ENCODE measurements at regions not wholly inside any gene's neighbourhood (a gene's known extent, or its start where the extent isn't known, plus 50 kb on each side); places are given as distances from the start of the nearest gene placed in this dataset.

DNA sequence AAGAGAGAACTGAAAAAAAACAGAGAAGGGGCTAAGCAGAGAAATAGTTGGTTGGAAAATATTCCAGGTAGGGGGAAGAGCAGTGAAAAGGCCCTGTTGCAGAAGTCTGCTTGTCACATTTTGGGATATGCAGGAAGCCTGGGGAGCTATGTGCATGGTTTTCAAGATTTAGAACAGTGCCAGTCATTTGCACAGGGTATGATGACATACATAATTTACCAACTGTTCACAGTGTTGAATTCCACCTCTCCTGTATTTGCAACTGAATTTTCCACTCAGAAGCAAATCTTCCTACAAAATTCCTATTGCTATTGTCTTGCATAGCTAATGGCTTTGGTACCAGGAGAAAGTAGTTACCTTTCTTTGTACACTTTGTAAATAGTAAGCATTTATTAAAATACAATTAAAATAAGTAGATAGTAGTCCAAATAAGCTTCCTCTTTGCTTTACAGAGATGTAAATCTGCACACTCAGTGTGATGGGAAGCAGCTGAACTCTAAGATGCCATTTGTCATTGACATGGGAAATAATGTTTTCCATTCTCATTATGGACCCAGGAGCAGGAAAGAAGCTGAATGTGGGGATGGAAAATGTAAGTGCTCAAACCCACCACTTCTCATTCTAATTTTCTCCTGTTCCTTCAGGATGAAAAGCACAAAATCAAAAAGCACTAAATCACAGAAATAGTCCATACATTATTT, 177.4 kb downstream of the BTG1 start:
- DNase-seq (ENCODE audit: low spot score), result no peak

DNA sequence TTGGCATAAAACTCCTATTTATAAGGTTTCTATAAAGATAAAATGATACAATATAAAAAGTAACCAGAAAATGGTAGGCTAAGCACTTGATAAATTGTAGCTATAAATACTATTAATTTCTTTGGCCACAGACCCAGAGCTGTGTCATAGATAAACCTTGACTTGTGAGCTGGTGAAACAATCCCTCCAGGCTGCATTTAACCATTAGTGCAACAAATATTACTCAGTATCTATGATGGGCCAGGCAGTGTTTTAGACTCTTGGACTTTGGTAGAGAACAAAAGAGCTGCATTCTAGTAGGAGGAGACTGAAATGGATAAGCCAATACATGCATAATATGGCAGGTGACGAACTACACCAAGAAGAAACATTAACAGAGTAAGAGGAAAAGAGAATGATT, 178.1 kb downstream of the BTG1 start:
- no peak for DNase-seq (ENCODE audit: low spot score)

DNA sequence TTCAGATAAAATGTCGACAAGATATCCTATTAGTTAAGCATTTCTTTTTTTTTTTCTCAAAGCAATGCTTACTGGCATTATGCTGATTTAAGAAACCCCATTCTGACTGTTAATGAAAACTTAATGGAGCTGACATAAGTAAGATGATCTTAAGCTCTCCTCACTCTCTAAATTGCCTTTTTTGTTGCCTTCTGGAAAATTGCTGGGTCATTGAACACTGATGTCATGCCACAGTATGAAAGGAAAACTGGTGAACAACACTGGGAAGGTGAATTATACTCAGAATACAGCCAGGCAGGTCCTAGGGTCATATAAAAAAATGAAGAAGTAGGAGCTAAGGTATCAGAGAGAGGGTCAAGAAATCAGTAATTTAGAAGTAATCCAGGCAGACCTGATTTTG, 179.9 kb downstream of the BTG1 start:
- no peak for DNase-seq (ENCODE audit: low spot score)

DNA sequence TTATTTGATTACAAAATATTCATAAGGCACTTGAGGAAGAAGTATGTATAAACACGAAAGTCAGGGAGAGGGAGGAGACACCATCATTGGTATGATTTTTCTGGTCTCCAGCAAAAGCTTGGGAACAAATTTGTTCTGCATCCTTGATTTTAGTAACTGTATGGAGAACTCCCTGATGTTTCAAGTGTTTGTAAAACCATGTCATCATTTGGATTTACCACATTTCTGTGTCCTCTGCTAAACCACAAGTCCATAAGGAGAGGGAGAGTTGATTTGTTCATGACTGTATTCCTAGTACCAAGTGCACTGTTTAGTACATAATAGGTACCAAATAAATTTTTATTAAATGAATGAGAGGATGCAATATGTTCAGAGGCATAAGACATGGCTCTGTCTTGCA, 181.1 kb downstream of the BTG1 start:
- DNase-seq (ENCODE audit: low spot score), result no peak

DNA sequence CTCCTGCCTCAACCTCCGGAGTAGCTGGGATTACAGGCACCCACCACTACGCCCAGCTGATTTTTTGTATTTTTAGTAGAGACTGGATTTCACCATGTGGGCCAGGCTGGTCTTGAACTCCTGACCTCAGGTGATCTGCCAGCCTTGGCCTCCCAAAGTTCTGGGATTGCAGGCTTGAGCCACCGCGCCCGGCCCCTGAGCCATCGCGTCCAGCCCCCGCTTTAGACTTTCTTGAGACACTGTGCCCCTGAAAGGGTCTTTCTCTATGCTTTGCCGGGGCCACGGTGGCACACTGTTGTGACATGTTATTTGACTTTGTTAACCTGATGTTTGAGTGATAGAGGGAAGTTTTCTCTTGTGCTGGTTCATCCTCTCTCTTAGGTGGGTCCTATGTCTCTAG, 186.4 kb downstream of the BTG1 start:
- DNase-seq (ENCODE audit: low spot score), result no peak

DNA sequence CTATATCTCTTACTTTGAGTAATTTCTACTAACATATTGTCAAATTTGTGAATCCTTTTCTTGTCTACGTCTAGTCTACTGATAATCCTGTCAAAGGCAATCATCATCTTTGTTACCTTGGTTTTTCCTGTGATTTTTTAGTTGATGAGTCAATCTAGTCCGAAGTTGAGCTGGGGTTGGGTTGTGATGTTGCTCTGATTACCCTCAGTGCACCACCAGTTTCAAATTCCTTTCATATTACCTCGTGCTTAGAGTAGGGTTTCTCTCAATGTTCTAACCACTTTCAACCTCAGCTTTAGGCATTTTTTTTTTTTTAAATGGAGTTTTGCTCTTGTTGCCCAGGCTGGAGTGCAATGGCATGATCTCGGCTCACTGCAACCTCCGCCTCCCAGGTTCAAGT, 186.8 kb downstream of the BTG1 start:
- DNase-seq (ENCODE audit: low spot score), result no peak

DNA sequence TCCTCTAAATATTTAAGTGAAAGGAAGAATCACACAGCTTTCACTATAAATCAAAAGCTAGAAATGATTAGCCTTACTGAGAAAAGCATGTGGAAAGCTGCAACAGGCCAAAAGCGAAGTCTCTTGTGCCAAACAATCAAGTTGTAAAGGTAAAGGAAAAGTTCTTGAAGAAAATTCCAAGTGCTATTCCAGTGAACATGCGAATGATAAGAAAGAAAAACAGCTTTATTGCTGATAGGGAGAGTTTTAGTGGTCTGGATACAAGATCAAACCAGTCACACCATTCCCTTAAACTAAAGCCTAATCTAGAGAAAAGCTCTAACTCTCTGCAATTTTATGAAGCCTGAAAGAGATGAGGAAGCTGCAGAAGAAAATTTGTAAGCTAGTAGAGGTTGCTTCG, 190.9 kb downstream of the BTG1 start:
- no peak for DNase-seq (ENCODE audit: low spot score)

DNA sequence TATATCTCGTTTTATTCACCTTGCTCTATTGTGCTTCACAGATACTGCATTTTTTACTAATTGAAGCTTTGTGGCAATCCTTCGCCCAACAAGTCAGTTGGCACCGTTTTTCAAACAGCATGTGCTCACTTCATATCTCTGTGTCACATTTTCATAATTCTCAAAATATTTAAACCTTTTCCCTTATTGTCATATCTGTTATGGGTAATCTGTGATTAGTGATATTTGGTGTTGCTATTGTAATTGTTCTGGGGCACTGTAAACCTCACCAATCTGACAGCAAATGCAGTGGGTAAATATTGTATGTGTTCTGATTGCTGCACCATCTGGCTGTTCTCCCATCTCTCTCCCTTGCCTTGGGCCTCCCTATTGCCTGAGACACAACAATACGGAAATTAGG, 191.3 kb downstream of the BTG1 start:
- peak; percentile 6 for DNase-seq (ENCODE audit: low spot score)

DNA sequence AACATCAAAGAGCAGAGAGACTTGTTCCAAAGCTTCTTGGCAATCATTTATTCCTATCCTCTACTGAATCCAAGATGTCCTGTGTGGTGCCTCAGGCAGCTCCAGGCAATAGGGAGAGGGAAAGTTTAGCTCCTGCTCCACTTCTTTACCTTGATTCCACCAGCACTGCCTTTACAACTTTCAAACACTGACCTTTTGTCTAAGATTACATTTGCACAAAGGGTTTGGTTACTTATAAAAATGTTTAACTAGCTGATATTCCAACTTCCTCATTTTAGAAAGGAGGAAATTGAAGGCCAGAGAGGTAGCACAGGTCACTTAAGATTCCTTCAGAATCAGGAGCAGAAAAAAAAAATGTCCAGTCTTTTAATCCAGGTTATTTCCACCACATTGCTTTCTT, 192.7 kb downstream of the BTG1 start:
- no peak for DNase-seq (ENCODE audit: low spot score)

DNA sequence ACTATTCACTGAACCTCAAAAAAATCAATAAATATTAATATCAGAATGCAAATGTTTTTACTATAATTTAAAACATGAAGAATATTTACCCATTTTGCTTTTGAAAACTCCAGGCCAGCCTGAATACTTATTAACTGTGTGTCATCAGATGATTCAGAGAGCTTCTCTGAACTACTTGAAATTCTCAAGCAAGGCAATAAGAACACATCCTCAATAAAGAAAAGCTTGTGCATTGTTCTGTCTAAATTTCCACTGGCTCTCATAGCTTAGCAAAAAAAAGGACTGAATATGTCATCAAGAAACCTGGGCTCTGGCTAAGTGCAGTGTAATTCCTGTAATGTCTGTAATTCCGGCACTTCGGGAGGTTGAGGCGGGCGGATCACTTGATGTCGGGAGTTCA, 194.1 kb downstream of the BTG1 start:
- no peak for DNase-seq (ENCODE audit: low spot score)

DNA sequence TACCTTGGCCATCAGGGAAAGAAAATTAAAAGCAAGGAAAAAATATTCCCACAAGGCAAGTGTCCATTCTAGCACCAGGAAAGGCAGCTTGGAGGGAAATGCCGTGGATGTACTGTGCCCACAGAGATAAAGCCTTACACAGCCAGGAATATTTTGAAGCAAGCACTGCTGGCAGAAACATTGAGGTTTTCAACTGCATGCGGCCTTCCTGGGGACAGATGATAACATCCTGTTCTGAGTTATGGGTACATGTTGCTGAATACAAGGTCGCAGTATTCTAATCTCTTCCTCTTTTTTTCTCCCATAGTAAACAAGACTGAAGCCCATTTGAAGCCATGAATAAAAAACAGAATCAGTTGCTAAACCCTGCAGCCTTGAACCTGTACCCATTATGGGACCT, 197.1 kb downstream of the BTG1 start:
- no peak for DNase-seq (ENCODE audit: low spot score)

DNA sequence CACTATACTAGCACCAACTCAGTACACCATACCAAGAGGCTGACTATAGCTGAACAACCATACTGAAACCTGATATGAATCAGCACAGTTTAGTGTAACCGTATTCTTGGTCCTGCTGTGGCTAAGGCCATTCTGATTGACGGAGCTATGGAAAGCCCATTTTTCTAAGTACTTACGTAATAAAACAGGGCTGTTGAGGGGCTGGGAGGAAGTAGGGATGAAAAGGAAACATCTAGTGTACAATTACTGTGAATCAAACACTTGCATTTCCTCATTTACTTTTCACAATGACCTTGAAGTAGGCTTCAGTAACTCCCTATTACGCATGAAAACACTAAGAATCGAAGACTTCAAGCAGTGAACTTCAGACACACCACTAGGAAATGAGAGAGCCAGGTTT, 198.2 kb downstream of the BTG1 start:
- DNase-seq (ENCODE audit: low spot score), result no peak

DNA sequence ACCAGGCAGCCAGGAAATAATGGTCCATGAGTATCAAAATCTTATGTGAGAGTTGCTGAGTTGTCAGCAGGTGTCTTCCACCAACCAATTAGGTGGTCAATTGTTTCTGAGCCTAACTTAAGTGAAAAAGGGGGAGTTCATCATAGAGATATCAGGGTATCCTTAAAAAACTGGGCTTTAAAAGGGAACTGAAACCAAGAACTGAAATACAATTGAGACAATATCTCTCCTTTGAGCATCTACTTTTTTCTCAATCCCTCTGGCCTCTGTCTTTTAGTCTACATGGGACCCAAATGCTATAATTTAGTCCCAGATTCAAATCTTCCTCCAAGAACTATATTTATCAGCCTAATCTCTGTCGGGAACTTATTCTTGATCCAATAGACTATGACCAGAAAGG, 201.0 kb downstream of the BTG1 start:
- no peak for DNase-seq (ENCODE audit: low spot score)

DNA sequence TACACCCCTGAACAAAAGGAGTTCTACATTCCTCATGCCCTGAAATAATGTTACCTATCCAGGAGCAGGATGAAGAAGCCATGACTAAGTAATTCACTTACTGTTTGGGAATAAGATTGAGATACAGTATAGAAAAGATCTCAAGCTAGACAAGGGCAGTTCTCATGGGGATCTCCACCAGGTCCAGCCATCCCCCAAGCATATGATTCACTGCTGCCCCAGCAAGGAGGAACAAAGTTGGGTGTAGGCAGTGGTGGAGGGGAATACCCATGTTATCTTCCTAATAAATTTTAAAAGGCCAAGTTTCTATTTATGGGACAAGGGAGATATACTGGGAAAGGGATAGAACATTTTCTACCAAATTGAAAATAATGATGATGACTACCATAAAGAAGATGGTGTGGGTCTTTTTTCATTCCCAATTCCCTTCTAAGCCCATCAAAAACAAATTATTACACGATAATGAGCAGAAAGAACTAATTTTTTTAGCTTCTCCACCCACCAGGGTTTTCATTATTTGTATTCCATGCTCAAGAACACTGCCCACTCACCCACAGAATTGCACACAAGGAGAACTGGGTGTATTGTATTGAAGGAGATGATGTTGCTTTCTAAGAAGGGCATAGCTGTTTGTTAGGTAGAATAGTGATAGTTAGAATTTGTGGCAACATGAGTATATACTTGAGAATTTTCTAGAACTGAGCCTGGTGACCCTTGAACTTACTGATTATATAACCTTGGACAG, 204.6 kb downstream of the BTG1 start:
- no peak for DNase-seq (ENCODE audit: low spot score)

DNA sequence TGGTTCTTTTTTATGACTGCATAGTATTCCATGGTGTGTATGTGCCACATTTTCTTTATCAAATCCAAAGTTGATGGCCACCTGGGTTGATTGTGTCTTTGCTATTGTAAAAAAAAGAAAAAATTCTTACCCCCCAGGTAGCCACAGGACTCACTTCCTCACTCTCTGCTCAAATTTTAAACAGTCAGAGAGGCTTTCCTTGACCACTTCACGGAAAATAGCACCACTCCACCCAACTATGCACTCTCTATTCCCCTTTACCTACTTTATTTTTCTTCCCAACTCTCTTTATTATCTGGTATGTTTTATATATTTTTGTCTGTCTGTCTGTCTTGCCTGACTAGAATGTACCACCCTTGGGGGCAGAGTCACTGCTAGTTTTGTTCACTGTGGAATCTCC, 205.3 kb downstream of the BTG1 start:
- no peak for DNase-seq (ENCODE audit: low spot score)

DNA sequence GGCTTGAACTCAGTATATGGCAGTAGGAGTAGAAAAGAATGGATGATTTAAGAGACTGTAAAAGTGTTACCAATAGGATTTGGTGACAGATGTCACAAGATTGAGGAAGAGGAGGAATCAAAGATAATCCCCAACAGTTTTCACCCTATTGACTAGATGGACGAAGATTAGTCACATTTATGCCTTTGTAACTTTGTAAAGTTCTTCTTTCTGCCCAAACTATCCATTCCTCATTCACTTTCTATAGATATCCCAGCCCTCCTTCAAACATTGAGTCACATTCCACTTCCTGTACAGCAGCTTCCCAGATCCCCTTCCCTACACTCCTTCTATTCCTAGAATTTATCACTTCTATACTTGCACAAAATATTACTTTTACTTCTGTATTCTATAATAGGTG, 207.9 kb downstream of the BTG1 start:
- no peak for DNase-seq (ENCODE audit: low spot score)

DNA sequence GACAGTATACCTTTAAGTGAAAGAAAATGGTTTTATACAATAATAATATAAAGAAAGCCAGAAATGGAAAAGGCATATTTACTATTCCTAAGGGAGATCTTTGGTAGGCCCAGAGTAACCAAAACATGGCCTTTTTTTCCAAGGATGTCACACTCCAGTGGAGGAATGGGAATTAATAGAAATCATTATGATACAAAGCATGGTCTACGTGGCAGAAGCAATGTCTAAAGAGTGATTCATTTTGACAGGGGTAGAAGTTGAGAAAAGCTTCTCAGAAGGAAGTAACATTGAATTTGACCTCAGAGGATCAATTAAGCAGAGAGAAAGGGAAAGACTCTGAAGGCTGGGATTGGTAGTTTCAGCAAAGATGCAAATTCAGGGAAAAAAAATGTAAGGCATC, 208.6 kb downstream of the BTG1 start:
- no peak for DNase-seq (ENCODE audit: low spot score)

DNA sequence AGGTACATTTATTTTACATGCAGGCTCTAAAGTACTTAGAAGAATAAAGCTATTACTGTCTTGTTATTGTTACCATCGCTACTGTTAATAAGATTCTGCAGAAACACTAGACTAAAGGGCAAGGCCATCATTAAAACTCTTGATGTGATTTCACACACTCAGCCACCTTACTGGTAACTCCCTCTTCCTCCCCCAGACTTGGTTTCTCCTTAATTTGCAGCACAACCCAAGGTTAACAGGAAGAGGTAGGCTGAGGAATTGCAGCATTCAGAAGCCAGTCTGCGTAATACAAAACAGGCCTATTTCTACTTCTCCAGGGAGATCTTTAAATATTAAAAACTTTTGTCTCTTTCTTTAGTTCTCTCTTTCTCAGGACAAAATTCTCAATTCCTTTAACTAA, 210.3 kb downstream of the BTG1 start:
- no peak for DNase-seq (ENCODE audit: low spot score)

DNA sequence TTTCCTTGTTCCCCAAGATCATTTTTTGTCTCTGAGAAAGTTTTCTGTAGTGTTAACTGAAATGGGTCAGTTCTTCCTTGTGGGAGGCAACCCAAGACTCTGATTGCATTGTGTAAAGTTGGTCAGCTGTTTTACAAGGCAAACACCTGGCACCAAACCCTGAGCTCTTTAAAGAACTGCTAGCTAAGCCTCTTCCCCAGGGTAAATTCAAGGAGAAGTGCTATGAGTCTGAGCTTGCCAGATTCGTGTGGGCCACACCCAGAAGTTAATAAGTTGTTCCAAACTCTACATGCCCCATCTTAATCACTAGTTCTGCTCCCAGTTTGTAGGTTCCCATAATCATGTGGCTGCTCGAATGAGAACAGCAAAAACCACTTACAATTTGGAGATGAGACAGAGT, 214.5 kb downstream of the BTG1 start:
- DNase-seq (ENCODE audit: low spot score), result no peak

DNA sequence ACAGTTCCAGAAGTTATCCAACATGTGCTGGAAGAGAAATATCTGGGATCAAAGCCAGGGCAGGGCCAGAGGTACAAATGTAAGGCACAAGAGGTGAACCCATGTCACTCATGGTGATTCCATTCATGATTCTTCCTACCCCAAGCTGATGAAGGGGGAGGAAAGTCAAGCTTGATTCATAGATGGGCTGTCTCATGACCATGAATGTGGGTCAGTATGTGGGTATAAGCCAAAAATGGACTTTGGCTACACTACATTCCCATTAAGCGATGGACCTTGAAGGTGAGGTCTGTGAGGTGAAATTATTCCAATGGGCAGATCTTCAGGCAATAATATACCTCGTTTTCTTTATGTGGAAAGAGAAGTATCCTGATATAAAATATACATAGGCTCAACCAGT, 217.1 kb downstream of the BTG1 start:
- no peak for DNase-seq (ENCODE audit: low spot score)

DNA sequence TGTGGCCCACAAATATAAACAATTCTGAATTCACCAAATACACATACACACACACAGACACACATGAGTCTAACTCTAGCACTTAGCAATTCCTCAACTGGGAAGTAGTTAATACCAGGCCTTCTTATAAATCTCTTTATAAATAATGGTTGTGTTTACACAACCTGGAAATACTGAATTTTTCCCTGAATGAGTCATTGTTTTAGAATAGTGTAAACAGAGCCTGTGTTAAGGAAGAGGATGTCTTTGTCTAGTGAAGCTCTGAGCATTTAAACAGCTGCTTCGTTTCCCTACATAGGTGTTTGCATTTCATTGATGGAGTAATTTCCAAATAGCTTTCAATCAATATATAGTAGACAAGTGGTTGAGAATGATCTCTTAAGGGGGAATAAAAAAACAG, 218.8 kb downstream of the BTG1 start:
- no peak for DNase-seq (ENCODE audit: low spot score)

DNA sequence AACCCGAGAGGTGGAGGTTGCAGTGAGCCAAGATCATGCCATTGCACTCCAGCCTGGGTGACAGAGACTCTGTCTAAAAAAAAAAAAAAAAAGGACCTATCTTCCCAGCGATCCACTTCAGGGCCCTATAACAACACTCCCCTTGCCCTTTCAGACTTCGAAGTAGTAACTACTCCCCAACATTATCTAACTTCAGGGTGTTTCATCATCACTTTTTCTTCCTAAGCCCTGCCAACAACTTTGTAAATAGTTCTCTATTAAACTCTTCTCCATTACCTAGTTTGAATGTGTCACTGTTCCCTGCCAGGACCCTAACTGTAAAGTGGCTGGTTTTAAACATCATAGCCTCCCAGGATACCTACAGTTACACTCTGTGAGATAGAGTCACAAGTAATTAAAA, 220.8 kb downstream of the BTG1 start:
- DNase-seq (ENCODE audit: low spot score), result no peak

DNA sequence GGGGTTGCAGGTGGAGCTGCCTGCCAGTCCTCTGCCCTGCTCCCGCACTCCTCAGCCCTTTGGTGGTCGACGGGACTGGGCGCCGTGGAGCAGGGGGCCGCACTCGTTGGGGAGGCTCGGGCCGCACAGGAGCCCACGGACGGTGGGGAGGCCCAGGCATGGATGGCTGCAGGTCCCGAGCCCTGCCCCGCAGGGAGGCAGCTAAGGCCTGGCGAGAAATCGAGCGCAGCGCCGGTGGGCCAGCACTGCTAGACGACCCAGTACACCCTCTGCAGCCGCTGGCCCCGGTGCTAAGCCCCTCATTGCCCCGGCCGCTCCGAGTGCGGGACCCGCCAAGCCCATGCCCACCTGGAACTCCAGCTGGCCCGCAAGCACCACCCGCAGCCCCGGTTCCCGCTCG, 221.8 kb downstream of the BTG1 start:
- DNase-seq (ENCODE audit: low spot score), result no peak

DNA sequence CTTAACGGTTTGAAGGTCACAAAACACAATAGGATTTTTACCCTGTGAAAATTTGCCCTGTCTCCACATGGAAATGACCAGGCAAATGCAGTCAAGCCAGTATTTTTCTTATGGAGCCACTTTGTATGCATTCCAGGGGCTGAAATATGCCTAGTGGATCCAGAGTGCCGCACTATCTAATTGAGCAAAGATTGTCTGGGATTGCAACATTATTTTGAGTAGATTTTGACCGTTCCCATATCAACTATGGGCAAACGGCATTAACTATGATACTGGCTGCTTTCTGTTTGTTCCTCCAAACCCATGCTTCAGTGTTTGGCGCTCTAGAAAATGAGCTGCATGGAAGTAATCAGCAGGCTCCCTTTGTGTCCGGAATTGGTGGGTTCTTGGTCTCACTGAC, 223.0 kb downstream of the BTG1 start:
- DNase-seq (ENCODE audit: low spot score), result no peak
